ENCODE measurements at regions not wholly inside any gene's neighbourhood (a gene's known extent, or its start where the extent isn't known, plus 50 kb on each side); places are given as distances from the start of the nearest gene placed in this dataset.

DNA sequence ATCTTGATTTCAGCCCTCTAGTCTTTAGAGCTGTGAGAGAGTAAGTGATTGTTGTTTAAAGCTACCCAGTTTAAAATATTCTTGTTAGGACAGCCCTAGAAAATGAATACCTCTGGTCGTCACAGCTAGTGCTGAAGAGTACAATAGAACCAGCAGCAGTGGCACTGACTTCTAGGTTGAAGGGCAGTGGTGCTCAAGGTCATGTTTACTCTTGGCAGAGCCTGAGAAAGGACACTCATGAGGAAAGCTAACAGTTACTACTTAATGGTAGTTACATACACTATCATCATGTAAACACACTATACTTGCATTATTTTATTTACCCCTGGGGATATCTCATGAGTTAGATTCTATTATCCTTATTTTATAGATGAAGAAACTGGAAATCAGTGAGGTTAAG is 323.0 kb downstream of the SH2D4B start:
- no peak for TF ChIP-seq POLR2A (IDR thresholded peaks at IDR 0.05)
- TF ChIP-seq, protein P1, sequence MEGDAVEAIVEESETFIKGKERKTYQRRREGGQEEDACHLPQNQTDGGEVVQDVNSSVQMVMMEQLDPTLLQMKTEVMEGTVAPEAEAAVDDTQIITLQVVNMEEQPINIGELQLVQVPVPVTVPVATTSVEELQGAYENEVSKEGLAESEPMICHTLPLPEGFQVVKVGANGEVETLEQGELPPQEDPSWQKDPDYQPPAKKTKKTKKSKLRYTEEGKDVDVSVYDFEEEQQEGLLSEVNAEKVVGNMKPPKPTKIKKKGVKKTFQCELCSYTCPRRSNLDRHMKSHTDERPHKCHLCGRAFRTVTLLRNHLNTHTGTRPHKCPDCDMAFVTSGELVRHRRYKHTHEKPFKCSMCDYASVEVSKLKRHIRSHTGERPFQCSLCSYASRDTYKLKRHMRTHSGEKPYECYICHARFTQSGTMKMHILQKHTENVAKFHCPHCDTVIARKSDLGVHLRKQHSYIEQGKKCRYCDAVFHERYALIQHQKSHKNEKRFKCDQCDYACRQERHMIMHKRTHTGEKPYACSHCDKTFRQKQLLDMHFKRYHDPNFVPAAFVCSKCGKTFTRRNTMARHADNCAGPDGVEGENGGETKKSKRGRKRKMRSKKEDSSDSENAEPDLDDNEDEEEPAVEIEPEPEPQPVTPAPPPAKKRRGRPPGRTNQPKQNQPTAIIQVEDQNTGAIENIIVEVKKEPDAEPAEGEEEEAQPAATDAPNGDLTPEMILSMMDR (IDR thresholded peaks at IDR 0.05 in 4 of 5, conservative IDR thresholded peaks at IDR 0.05 in 1 of 5) = no peak
- Histone ChIP-seq H3K9me3 (no peaks in the 10 kb centered on the region), H3K4me1 (no peaks in the 10 kb centered on the region), H3K27me3 (no peaks in the 10 kb centered on the region), H3K27ac (no peak overlapping the region), H3K4me3 (no peak overlapping the region), H3K36me3 (no peaks in the 10 kb centered on the region)
- no peak for ATAC-seq
- in situ Hi-C loops (cut with MboI; ENCODE audit: low sequenced_read_pairs in 4 of 4) = no loop called here
- DNase-seq = no peak
- intact Hi-C loops (cut with DNase I; ENCODE audit: low total_unique reads) = no loop called here

DNA sequence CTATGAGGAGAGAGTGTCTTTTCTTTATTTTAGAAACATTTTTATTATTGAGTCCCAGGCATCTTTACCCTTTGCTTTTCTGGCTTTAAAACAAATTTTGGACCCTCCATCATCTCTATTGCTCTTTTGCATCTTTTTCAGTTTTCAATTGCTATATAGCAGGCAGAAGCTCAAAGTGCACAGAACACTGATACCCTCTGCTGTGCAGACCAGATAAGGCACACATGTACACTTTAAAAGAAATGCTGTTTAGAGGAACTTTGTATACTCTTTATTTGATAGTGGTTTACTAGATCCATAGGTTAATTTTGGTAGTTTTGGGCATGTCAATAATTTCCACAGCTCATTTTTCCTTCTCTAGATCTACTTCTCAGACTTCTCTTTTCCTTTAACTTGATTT is 324.2 kb downstream of the SH2D4B start:
- intact Hi-C loops (cut with DNase I; ENCODE audit: low total_unique reads) = no loop called here
- no peak for ATAC-seq
- H3K27ac ChIP-seq = no peak overlapping the region
- in situ Hi-C loops (cut with MboI; ENCODE audit: low sequenced_read_pairs in 4 of 4) = no loop called here
- TF ChIP-seq, protein P1 (IDR thresholded peaks at IDR 0.05 in 4 of 5, conservative IDR thresholded peaks at IDR 0.05 in 1 of 5) = no peak
- no peak for TF ChIP-seq POLR2A (IDR thresholded peaks at IDR 0.05)
- H3K4me1 ChIP-seq = no peaks in the 10 kb centered on the region
- H3K9me3 ChIP-seq = no peaks in the 10 kb centered on the region
- DNase-seq = no peak
- no peak overlapping the region for H3K4me3 ChIP-seq
- no peaks in the 10 kb centered on the region for H3K36me3 ChIP-seq
- H3K27me3 ChIP-seq = no peaks in the 10 kb centered on the region

DNA sequence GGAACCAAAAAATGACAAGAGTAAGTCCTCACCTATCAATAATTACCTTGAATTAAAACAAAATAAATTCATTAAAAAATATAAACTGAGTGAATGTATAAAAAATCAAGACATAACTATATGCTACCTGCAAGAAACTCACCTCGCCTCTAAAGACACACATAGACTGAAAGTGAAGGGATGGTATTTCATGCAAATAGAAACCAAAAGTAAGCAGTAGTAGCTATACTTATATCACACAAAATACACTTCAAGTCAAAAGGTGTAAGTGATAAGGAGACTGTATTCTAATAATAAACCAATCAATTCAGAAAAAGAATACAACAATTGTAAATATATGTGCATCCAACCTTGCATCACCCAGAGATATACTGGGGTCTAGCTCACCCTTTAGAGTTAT is 332.6 kb downstream of the SH2D4B start:
- Histone ChIP-seq H3K36me3 (no peaks in the 10 kb centered on the region), H3K27ac (no peak overlapping the region), H3K4me1 (no peaks in the 10 kb centered on the region), H3K9me3 (no peaks in the 10 kb centered on the region), H3K4me3 (no peak overlapping the region), H3K27me3 (no peaks in the 10 kb centered on the region)
- intact Hi-C loops (cut with DNase I; ENCODE audit: low total_unique reads) (no loop called here), in situ Hi-C loops (cut with MboI; ENCODE audit: low sequenced_read_pairs in 4 of 4) (no loop called here)
- DNase-seq (no peak), ATAC-seq (no peak)
- no peak for TF ChIP-seq POLR2A (IDR thresholded peaks at IDR 0.05)
- TF ChIP-seq, protein P1 (IDR thresholded peaks at IDR 0.05 in 4 of 5, conservative IDR thresholded peaks at IDR 0.05 in 1 of 5) = no peak

DNA sequence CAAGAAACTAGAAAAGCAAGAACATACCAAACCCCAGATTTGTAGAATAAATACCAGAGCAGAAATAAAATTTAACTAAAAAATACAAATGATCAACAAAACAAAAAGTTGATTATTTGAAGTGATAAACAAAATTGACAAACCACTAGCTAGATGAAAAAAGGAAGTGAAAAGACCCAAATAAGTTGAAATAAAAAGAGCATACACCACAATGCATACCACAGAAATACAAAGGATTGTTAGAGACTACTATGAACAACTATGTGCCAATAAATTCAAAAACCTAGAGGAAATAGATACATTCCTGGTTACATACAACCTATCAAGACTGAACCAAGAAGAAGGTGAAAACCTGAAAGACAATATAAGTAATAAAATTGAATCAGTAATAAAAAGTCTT is 333.4 kb downstream of the SH2D4B start:
- Histone ChIP-seq H3K36me3 (no peaks in the 10 kb centered on the region), H3K4me3 (no peak overlapping the region), H3K9me3 (no peaks in the 10 kb centered on the region), H3K4me1 (no peaks in the 10 kb centered on the region), H3K27me3 (no peaks in the 10 kb centered on the region), H3K27ac (no peak overlapping the region)
- intact Hi-C loops (cut with DNase I; ENCODE audit: low total_unique reads) = no loop called here
- DNase-seq = no peak
- ATAC-seq = no peak
- in situ Hi-C loops (cut with MboI; ENCODE audit: low sequenced_read_pairs in 4 of 4) = no loop called here
- TF ChIP-seq, protein P1 (IDR thresholded peaks at IDR 0.05 in 4 of 5, conservative IDR thresholded peaks at IDR 0.05 in 1 of 5) = no peak
- TF ChIP-seq POLR2A (IDR thresholded peaks at IDR 0.05) = no peak

DNA sequence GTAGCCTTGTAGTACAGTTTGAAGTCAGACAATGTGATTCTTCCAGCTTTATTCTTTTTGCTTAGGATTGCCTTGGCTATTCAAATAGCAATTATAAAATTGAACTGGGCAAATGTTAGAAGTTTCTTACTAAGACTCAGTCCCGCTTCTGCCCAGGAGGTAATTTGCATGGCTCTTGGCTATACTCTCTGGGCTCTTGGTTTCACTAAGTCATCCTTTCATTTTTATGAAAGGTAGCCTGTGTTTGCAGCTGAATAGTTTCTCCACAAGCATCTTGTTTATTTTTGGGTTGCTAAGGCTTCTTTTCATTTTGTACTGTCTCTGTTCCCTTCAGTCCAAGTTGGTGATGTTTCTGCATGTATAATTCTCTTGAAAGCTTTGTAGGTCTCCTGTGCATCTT is 340.6 kb downstream of the SH2D4B start:
- ATAC-seq (no peak), DNase-seq (no peak)
- Histone ChIP-seq H3K4me3 (no peak overlapping the region), H3K27me3 (no peaks in the 10 kb centered on the region), H3K27ac (no peak overlapping the region), H3K36me3 (no peaks in the 10 kb centered on the region), H3K9me3 (no peaks in the 10 kb centered on the region), H3K4me1 (no peaks in the 10 kb centered on the region)
- intact Hi-C loops (cut with DNase I; ENCODE audit: low total_unique reads) (no loop called here), in situ Hi-C loops (cut with MboI; ENCODE audit: low sequenced_read_pairs in 4 of 4) (no loop called here)
- TF ChIP-seq, protein P1 (IDR thresholded peaks at IDR 0.05 in 4 of 5, conservative IDR thresholded peaks at IDR 0.05 in 1 of 5) = no peak
- no peak for TF ChIP-seq POLR2A (IDR thresholded peaks at IDR 0.05)
